D721Med (cell line): ENCODE measurements at regions not wholly inside any gene's neighbourhood (a gene's known extent, or its start where the extent isn't known, plus 50 kb on each side); places are given as distances from the start of the nearest gene placed in this dataset.

ENCODE experiments used
- DNase-seq: peaks from one replicate; pipeline ENCODE4 v3.0.0; 2011; ENCODE audit warnings: low spot score; ENCODE audit not compliant: insufficient read length
- FAIRE-seq: peaks from 2 replicates; lab custom pipeline; 2011; peaks lifted over from hg19 to GRCh38; lab: Jason Lieb, UNC
- CTCF ChIP-seq: IDR thresholded peaks from 2 replicates; pipeline ENCODE4 v1.5.1; 2012; ENCODE audit warnings: mild to moderate bottlenecking, control low read depth; ENCODE audit not compliant: insufficient read depth; ENCODE audit errors: missing control alignments

- no peak for FAIRE-seq
- DNase-seq = no peak
- TF ChIP-seq CTCF = no peak
Measured at GRCh38 chr22:34297536-34298120, 377.4 kb upstream of the LARGE1 start.

- FAIRE-seq (no peak), DNase-seq (no peak)
- no peak for TF ChIP-seq CTCF
Measured at GRCh38 chr22:34299496-34299895, 379.2 kb upstream of the LARGE1 start.

DNA sequence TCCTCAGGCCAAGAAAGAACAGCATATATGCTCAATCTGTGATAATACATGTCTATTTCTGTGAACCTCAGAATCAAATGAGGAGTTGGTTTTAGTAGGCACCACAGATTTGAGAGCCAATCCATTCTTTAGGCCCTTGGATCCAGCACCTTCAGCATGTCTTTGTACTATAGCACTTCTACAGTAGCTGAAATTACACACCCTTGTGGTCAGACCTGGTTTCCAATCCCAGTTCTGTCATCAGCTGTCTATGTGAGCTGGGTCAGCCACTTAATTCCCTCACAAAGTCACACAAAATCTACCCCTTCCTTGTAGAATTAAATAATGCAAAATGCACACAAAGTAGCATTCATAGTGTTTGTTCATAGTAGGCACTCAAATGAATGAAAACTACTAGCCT, 381.3 kb upstream of the LARGE1 start:
- no peak for DNase-seq
- no peak for TF ChIP-seq CTCF
- no peak for FAIRE-seq

DNA sequence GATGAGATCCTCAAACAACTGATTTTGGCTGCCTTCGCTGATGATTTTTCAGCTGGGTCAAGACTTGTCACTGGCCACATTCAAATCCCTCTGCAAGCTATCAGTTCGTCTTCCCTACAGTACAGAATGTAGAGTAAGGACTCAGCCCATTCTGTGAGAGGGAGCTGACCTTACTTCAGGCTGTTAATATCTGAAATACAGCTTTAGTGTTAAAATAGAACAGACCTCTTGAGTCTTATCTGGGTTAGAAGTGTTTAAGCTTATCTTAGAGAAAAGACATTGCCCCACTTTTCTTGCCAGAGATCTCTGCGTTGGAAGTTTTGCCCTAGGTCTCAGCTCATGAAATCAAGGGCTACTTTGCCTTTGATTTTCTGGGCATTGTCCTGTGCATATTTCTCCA, 383.4 kb upstream of the LARGE1 start:
- no peak for TF ChIP-seq CTCF
- DNase-seq (no peak), FAIRE-seq (no peak)

DNA sequence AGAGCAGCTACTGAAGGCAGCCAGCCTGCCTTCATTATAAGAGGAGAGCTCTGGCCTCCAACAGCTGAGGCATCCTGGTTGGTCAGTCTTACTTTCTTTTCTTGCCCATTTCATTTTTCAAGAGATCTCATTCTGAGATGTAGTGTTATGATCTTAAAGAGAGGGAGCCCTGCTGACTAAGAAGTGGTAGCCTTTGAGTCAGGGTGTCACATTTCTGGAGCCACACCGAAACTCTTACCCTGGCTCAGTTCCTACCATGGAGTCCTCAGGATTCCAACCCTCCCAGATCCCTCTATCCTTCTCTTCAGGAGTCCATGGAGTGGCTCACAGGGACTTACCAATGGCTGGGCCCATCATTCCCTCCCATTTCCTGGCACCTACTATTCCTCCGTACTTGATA, 386.1 kb upstream of the LARGE1 start:
- FAIRE-seq = no peak
- TF ChIP-seq CTCF = no peak
- no peak for DNase-seq

DNA sequence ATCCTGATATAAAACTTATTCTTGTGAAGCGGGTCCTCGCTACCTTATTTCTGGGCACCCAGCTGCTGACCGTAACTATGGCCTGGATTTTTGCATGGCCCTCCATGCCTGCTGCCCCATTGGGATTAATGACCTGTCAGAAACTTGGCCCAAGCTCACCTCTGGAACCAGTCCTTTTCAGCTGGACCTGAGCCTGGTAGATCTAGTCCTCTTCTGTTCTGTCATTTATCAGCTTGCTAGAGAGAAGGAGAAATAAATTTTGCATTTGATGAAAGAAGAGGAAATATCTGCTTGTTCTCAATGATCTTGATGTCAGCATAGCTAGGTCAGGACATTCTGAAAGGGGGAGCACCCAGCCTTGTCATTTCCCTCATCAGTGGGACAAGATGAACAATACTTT, 387.8 kb upstream of the LARGE1 start:
- DNase-seq (no peak), FAIRE-seq (no peak)
- no peak for TF ChIP-seq CTCF

DNA sequence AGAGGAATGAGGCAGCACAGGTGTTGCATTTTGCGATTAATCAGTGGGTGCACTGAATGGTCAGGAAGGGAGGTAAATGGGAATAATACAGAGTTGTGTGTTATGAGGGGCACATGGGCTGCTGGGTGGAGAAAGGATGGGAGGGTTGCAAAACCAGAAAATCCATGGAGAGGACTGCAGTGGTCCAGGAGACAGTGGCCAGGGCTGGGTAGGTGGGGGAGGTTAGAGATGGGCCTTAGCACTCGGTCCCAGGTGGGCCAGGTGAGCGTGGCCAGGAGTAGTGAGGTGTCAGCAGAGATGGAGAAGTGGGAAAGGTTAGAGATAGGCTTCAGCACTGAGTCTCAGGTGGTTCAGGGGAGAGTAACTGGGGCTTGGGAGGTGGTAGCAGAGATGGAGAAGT, 399.1 kb upstream of the LARGE1 start:
- FAIRE-seq (no peak), DNase-seq (no peak)
- TF ChIP-seq CTCF = no peak
